Activated CD8-positive, alpha-beta memory T cell treated with anti-CD3 and anti-CD28 coated beads for 24 hours (primary cell): ENCODE measurements at regions not wholly inside any gene's neighbourhood (a gene's known extent, or its start where the extent isn't known, plus 50 kb on each side); places are given as distances from the start of the nearest gene placed in this dataset.
"Not testable (repeated sequence)": the region's sequence is repeated elsewhere in the genome, so short reads cannot be mapped to it uniquely, and the experiment has no call there.

Experiments
- DNase-seq: peaks from one replicate; pipeline ENCODE4 v3.0.0-alpha.2; 2020

DNA sequence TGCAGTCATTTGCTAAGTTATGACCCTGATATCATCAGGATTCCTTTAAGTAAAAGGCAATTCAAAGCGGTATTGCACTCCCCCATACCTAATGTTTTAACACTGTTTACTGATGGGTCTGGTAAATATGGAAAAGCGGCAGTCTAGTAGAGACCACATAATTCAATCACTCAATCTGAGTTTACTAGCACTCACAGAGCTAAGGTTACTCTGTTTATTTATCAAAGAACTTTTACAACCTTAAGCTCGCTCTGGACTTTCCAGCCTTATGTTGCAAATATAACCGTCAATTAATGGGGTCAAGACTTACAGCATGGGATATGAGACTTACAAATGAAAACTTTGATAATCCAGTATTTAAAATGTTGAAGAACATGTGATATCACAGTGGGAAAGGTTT is 124.5 kb upstream of the ZCCHC13 start:
- DNase-seq, result no peak

DNA sequence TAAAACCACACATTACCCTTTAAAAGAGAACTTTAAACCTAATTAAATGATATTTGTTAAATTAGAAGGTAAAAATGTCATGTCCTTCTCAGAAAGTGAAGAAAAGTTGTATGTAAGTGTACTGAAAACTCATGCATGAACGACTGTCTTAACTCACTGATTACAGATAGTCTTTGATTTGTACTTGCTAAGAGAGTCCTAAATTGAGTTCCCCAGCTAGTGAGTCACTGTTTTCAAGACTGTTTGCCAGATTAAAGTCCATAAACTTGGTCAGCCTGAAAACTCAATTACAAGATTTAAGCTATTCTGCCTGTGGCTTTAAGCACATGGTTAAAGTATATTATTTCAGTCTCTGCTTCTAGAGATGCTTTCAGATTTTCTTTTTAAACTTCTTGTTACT is 124.9 kb upstream of the ZCCHC13 start:
- DNase-seq, result no peak

DNA sequence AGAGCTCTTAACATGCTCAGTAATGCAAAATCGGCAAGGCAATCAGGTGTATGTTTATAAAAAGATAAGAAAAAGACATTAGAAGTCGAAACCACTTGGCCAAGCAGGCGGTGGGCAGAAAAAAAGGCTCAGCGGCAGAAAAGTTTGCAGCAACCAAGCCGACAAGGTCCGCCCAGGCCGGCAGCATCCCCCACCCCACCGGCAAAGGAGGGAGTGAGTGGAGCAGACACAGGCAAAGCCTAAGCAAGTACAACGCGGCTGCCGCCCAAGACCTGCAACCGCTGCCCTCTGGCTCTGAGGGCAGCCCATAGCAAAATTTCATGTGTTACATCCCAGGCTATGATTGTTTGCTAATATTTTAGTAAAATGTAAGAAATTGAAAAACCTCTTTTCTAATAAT is 125.4 kb upstream of the ZCCHC13 start:
- no peak for DNase-seq

DNA sequence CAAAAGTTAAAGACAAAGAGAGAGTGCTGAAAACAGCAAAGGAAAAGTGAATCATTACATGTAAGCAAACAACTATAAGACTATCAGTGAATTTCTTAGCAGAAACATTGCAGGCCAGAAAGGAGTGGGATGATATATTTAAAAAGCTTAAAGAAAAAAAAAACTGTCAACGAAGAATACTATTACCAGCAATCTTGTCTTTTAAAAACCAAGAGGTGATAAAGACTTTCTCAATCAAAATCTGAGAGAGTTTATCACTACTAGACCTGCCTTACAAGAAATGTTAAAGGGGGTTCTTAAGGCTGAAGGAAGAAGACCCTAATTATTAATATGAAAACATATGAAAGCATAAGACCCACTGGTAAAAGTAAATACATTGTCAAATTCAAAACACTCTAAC is 132.5 kb upstream of the ZCCHC13 start:
- DNase-seq, result no peak

DNA sequence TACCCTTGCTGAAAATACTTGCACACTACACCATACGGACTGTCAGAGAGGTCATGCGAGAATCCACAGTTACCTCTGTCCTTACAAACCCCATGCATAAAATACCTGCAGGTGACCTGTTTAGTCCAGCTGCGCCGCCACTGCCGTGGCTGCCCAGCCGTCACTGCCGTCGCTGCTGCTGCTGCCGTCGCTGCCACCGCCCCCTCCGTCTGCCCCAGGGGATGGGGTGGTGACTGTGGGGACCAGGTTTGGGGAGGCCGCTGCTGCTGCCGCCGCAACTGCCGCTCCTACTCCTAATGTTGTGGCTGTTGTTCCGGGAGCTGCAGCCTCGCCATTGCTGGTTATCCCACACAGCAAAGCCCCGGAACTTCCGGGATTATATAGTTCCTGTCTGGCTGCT is 141.8 kb upstream of the ZCCHC13 start:
- DNase-seq, result no peak

DNA sequence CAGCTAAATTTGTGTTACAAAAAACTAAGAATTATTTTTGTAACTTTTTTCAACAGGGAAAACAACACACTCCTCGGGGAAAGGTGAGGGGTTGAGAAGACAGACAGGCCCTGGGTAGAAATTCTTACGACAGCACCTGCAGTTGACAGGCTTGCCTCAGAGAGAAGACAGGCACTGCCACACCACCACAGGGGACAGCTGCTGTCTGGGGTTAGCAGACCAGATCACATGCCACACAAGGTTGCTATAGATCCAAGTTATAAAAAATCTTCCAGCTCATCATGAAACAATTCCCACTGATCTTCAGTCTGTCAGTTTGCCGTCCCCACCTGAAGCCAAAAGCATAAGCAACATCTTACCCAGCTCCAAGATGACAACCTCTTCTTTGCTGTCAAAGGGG is 143.2 kb upstream of the ZCCHC13 start:
- DNase-seq, result no peak

DNA sequence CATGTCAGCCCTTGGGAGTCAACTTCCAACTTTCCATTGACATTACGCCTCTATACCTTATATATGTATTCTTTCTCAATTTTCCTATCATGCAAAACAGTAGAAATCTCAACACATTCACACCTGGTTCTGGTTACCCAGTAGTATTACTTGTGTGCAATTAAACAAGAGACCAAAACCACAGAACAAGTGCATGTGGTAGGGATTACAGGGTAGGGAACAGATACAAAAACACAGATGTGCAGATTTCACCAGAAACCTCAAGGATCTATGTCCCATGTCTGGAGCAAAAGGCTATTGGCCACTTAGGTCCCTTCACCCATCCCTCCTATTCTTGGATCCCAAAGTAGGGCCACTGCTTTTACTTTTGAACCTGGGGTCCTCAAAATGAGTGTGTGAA is 143.6 kb upstream of the ZCCHC13 start:
- no peak for DNase-seq

DNA sequence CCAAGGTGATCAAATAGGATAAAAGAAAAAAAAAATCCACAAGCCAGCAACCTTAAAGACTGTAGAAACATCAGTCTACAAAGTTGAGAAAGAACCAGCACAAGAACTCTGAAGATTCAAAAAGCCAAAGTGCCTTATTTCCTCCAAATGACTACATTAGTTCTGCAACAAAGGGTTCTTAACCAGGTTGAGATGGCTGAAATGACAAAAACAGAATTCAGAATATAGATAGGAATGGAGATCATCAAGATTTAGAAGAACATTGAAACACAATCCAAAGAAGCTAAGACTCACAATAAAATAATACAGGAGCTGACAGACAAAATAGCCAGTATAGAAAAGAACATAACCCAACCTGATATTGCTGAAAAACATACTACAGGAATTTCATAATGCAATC is 156.5 kb upstream of the ZCCHC13 start:
- no peak for DNase-seq

DNA sequence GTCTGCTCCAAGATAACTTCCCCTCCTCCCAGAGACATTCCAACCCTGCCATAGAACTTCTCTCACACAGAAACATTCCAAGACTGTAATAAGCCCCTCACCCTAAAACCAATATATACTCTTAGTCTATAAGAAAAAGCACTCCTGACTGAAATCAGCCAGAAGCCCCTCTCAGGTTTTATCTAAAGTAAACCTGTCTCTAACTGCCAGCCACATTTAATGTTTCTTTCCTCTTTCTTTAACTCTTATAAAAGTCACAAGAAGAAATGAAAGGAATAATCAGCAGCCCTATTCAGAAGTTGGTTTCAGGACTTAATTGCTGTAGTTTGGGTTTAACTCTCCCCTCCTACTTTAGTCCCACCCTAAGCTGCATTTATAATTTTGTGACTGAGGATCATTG is 165.0 kb upstream of the ZCCHC13 start:
- DNase-seq, result no peak

DNA sequence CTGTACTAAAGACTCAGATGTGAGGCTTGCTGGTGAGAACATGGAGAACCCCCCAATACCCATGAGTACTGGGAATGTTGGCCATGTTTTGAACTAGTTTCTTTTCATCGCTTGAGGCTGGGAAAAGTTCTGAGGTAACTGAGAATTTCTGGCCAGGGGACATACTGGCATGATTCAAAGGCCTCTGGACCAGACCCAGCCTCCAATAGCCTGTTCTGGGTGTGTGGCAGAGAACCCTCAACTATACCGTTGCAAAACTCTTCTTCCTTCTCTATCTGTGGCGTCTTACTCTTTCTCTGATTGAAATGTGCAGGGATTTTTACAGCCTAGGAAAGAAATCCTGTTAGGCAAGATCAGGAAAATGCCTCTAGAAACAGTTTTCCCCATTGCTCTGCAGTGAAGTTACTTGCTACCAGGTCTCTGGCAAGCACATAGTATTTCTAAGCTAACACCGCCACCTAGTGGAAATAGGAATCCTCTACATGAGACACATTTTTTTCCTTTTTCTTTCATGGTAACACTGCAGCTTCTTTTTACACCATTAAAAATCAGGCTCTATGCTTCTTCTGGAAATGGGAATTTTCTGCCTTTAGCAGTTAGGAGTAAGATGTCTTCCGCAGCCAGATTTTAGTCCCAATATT is 170.7 kb upstream of the ZCCHC13 start:
- DNase-seq, result no peak

DNA sequence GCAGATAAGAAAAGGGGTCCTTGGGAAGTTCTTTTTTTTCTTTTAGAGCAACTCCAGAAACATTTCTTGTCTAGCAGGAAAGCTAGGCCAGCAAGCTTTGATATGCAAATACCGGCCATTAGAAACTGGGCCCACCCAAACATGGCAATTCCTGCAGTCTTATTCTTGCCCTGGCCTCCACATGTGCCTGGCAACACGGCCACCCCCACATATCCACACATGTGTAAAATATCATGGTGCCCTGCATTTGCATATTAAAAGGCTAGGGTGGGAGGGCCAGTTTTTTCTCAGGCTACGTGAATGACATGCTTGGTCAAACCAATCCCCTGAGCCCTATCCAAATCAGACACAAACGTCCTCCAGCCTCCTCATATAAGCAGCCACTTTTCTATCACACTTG is 171.7 kb upstream of the ZCCHC13 start:
- DNase-seq, result no peak

DNA sequence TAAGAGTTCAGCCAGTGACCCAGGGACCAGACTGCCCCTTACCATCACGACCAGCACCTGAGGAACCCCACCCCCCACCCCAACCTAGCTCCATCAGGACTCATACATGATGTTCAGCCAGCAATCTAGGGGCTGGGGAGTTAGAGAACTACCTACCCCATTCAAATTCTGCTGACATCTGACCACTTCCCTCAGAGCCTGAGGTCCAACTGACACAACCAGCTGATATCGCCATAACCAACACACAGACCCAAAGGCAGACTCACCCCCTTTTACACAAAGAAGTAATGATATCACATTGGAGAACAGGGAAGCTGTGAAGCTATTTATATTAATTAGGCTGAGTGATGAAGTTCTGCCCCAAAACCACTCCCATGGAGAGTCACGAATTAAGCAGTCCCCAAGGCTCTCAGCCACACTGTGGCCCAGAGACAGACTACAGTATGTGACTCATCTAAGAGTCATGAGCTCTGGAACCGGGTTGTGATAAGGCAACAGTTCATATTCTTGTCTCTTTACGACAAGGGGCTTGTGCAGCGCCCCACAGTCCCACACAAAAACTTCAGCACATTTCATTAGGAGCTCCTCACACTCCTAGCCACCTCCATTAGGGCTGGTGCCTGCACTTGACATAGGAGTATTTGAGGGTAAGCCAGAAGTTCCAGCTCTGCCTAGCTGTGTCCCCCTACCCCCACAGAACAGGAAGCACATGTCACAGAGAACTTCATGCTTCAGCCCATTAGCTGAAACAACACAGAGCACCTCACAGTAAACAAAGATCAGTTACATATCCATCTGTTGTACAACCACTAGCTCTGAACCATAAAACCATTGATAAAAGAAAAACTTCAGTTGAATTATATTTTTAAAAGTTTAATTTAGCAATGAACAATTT is 184.7 kb upstream of the ZCCHC13 start:
- no peak for DNase-seq

DNA sequence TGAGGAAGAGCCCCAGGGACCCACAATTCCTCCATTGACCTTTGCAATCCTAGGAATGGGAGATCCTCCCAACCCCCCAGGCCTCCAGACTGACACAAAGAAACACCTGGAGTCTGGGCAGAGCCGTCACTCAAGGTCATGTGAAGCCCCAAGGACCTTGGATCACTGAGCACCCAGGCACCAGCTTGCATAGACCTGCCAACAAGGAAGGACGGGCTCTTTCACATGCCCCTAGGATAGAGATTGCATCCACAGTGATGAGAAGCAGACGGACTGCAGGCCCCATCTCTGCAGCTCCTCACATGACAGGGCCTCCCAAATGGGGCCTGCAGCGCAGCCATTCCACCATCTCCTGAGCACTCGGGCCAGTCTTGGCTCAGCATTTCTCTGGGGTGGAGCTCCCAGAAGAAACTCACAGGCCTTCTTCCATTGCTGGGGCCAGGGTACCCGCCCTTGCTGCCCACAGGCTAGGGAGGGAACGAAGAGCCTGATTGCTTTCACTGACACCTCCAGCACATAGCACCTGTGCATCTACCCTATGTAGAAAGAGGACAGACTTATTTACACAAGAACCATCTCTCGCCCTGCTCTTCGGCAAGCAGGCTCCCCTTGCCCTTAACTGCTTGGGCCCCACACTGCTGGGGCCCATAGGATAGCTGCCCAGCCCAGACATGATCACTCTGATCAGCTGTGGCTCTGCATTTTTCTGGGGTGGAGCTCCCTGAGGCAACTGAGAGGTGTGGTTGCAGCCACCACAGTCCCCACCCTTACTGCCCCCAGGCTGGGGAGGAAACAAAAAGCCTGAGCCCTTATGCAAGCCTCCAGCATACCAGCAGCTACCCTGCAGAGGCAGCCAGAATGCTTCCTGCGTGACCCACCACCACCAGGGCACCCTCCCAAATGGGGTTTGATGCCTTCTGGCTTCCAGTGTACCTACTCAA is 185.7 kb upstream of the ZCCHC13 start:
- no peak for DNase-seq

DNA sequence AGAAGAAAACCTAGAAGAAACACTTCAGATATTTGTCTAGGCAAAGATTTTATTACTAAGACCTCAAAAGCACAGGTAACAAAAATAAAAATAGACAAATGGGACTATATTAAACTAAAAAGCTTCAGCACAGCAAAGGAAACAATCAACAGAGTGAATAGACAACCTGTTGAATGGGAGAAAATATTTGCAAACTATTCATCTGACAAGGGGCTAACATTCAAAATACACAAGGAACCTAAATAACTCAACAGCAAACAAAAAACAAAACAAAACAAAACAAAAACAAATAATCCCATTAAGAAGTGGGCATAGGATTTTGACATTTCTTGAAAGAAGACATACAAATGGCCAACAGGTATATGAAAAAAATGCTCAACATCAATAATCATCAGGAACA is 192.7 kb upstream of the ZCCHC13 start:
- no peak for DNase-seq

DNA sequence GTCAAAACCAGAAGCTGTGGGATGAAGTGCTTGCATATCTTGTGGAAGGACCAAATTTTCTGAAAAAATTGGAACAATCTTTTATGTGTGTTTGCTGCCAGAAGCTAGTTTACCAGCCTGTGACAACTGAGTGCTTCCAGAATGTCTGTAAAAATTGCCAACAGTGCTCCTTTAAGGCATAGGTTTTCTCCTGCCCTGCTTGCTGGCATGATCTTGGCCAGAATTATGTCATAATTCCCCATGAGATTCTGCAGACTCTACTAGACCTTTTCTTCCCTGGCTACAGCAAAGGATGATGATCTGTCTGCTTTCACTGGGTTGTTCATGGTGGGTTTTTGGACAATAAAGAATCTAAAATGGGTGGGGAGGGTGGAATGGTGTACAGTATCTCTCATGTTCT is 196.3 kb upstream of the ZCCHC13 start:
- DNase-seq, result no peak

DNA sequence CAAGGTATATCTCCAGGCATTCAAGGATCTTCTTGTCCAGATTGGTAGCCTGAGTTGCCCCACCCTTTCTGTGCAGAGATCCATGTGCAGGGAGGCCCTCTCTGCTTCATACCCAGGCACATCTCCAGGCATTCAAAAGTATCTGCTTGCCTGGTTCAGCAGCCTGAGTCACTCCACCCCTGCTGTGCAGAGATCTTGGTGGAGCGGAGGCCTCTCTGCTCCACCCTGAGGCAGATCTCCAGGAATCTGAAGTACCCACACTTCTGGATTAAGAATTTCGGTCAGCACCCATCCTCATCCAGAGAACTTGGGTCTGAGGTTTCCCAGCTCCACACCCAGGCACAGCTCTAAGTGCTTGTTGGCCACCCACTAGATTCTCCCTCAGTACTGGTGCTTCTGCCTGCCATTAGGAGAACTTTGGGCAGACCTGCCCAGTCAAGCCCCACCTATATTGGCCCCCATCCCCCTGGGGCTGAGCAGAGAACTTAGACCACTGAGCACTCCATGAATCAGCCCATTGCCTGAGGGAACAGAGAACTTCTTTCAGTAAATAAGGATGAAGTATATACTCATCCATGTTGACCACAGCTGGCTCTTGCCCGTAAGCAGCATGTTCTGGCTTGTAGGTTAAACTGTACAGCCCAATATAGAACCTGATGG is 199.5 kb upstream of the ZCCHC13 start:
- no peak for DNase-seq

DNA sequence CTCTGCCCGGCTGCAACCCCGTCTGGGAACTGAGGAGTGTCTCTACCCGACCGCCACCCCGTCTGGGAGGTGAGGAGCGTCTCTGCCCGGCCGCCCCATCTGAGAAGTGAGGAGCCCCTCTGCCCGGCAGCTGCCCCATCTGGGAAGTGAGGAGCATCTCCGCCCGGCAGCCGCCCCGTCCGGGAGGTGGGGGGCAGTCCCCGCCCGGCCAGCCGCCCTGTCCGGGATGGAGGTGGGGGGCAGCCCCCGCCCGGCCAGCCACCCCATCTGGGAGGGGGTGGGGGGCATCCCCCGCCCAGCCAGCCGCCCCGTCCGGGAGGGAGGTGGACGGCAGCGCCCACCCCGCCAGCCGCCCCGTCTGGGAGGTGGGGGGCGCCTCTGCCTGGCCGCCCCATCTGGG is 205.6 kb upstream of the ZCCHC13 start:
- DNase-seq, result not testable (repeated sequence)

DNA sequence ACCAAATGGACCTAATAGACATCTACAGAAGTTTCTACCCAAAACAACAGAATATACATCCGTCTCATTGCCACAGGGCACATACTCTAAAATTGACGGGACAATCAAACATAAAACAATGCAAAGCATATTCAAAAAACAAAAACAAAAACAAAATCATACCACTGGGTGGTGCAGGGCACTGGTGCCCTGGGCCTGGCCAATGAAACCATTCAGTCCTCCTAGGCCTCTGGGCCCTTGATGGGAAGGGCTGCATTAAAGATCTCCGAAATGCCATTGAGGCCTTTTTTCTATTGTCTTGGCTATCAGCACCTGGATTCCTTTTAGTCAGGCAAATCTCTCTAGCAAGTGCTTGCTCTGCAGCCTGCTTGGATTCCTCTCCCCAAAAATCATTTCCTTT is 213.9 kb upstream of the ZCCHC13 start:
- no peak for DNase-seq

DNA sequence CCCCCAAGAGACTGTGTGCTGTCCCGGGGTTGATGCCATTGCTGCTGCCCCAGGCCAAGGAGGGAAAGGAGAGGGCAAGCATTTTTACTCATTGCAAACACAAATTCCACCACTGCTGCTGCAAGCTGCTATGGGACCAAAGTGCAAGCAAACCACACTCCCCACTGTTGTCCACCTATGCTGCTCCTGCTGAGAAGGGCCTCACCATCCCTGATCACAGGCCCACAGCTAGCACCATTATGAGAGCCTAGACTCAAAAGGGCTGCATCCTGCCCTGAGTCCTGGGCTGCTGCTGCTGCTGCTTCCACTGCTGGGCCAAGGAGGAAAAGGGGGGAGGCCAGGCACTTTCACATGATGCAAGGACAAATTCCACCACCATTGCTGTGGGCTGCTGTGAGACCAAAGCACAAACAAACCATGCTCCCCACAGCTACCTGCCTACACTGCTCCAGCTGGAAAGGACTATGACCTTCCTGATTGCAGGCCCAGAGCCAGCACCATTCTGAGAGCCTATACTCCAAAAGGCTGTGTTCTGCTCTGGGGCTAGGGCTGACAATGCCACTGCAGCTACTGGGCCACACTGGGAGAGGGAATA is 218.2 kb upstream of the ZCCHC13 start:
- DNase-seq, result no peak

DNA sequence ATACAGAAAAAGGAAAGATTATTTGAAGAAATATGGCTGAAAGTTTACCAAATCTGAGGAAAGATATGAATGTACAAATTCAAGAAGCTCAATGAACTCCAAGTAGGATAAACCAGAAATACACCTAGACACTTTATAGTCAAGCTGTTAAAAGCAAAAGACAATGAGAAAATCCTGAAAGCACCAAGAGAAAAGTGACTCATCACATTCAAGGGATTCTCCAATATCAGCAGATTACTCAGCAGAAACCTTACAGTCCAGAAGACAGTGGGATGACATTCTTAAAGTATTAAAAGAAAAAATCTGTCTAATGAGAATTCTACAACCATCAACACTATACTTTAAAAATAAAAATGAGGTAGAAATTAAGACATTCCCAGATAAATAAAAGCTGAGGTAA is 223.8 kb upstream of the ZCCHC13 start:
- no peak for DNase-seq

DNA sequence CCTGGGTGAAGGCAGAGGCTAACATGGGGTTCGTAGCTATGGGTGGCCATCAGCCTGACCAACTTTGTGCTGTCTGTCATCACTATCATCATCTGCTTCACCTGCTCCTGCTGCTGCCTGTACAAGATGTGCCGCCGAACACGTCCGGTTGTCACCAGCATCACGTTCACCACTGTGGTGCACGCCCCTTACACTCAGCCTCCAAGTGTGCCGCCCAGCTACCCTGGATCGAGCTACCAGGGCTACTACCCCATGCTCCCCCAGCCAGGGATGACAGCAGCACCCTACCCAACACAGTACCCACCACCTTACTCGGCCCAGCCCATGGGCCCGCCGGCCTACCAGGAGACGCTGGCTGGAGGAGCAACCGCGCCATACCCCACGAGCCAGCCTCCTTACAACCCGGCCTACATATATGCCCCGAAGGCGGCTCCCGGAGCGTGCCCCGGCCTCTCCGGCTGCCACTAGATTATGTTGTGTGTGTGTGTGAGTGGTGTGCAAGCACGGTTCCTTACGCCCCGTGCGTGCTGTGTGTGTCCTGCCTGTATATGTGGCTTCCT is 213.4 kb upstream of the XIST start:
- no peak for DNase-seq
